IPS-18c (cell line): ENCODE measurements at regions not wholly inside any gene's neighbourhood (a gene's known extent, or its start where the extent isn't known, plus 50 kb on each side); places are given as distances from the start of the nearest gene placed in this dataset.
"Not testable (repeated sequence)": the region's sequence is repeated elsewhere in the genome, so short reads cannot be mapped to it uniquely, and the experiment has no call there.

ENCODE experiments used
- H3K4me3 ChIP-seq: 2 replicates; pipeline ENCODE4 v1.7.0; 2013; ENCODE audit warnings: low read depth, mild to moderate bottlenecking, low read length, moderate library complexity; ENCODE audit not compliant: insufficient read depth
- H3K9me3 ChIP-seq: one replicate; pipeline ENCODE4 v1.6.1; 2013; ENCODE audit warnings: mild to moderate bottlenecking, low read length, moderate library complexity; ENCODE audit not compliant: control insufficient read depth, insufficient read depth

GRCh38 chrX:1031521-1032430 is 180.7 kb downstream of the CRLF2 start:
- no peak overlapping the region for H3K4me3 ChIP-seq
- peaks cover 13% of the 10 kb centered on the region for H3K9me3 ChIP-seq

- H3K4me3 ChIP-seq = no peak overlapping the region
- H3K9me3 ChIP-seq = peaks cover 12% of the 10 kb centered on the region
Observed at GRCh38 chrX:1029494-1029893, 183.0 kb downstream of the CRLF2 start.

- no peak overlapping the region for H3K4me3 ChIP-seq
Observed at GRCh38 chrX:1027680-1028079, 184.8 kb downstream of the CRLF2 start.

GRCh38 chrX:1027133-1027532 is 185.3 kb downstream of the CRLF2 start:
- Histone ChIP-seq H3K4me3 (no peak overlapping the region), H3K9me3 (peaks cover 12% of the 10 kb centered on the region)

More at GRCh38 chrX:1027680-1028079, 184.8 kb downstream of the CRLF2 start:
- H3K9me3 ChIP-seq = peaks cover 12% of the 10 kb centered on the region

- peaks cover 16% of the 10 kb centered on the region for H3K9me3 ChIP-seq
- H3K4me3 ChIP-seq = no peak overlapping the region
Observed at GRCh38 chrX:1026263-1027015, 186.0 kb downstream of the CRLF2 start.

- Histone ChIP-seq H3K9me3 (peaks cover 25% of the 10 kb centered on the region), H3K4me3 (no peak overlapping the region)
Observed at GRCh38 chrX:1025413-1025812, 187.0 kb downstream of the CRLF2 start.

GRCh38 chrX:1023676-1024075 is 188.8 kb downstream of the CRLF2 start:
- H3K9me3 ChIP-seq = peaks cover 22% of the 10 kb centered on the region
- H3K4me3 ChIP-seq = no peak overlapping the region

GRCh38 chrX:1021314-1021993 is 191.0 kb downstream of the CRLF2 start:
- H3K4me3 ChIP-seq = not testable (repeated sequence)

GRCh38 chrX:1020634-1021166 is 191.7 kb downstream of the CRLF2 start:
- Histone ChIP-seq H3K4me3 (no peak overlapping the region), H3K9me3 (peaks cover 16% of the 10 kb centered on the region)

More at GRCh38 chrX:1021314-1021993, 191.0 kb downstream of the CRLF2 start:
- peaks cover 16% of the 10 kb centered on the region for H3K9me3 ChIP-seq

- H3K9me3 ChIP-seq = peaks cover 15% of the 10 kb centered on the region
- H3K4me3 ChIP-seq = not testable (repeated sequence)
Observed at GRCh38 chrX:1016926-1017325, 195.5 kb downstream of the CRLF2 start.

- H3K4me3 ChIP-seq = not testable (repeated sequence)
- peaks cover 11% of the 10 kb centered on the region for H3K9me3 ChIP-seq
Observed at GRCh38 chrX:1016281-1016680, 196.2 kb downstream of the CRLF2 start.

GRCh38 chrX:1012678-1013300 is 199.7 kb downstream of the CRLF2 start:
- H3K4me3 ChIP-seq = no peak overlapping the region
- peaks cover 9% of the 10 kb centered on the region for H3K9me3 ChIP-seq

- H3K9me3 ChIP-seq = peaks cover 12% of the 10 kb centered on the region
- no peak overlapping the region for H3K4me3 ChIP-seq
Observed at GRCh38 chrX:1011691-1012283, 200.7 kb downstream of the CRLF2 start.

- no peak overlapping the region for H3K4me3 ChIP-seq
- peaks cover 17% of the 10 kb centered on the region for H3K9me3 ChIP-seq
Observed at GRCh38 chrX:1009771-1010170, 202.7 kb downstream of the CRLF2 start.

- no peak overlapping the region for H3K4me3 ChIP-seq
- H3K9me3 ChIP-seq = peaks cover 17% of the 10 kb centered on the region
Observed at GRCh38 chrX:1006156-1006730, 206.2 kb downstream of the CRLF2 start.

- H3K9me3 ChIP-seq = peaks cover 23% of the 10 kb centered on the region
- no peak overlapping the region for H3K4me3 ChIP-seq
Observed at GRCh38 chrX:1002611-1003010, 209.8 kb downstream of the CRLF2 start.
